Putamen (tissue), 1 donor: ENCODE measurements at regions not wholly inside any gene's neighbourhood (a gene's known extent, or its start where the extent isn't known, plus 50 kb on each side); places are given as distances from the start of the nearest gene placed in this dataset.
"Not testable (repeated sequence)": the region's sequence is repeated elsewhere in the genome, so short reads cannot be mapped to it uniquely, and the experiment has no call there.

Source experiments
- DNase-seq: peaks from one replicate; pipeline ENCODE4 v3.0.0-alpha.2; 2016; ENCODE audit warnings: low spot score

- no peak for DNase-seq
Observed at GRCh38 chr1:168490306-168490705, 53.5 kb downstream of the XCL2 start.

GRCh38 chr1:168488138-168488537 lies 55.7 kb downstream of the XCL2 start:
- no peak for DNase-seq

- not testable (repeated sequence) for DNase-seq
Observed at GRCh38 chr1:168486820-168487219, 57.0 kb downstream of the XCL2 start.

- no peak for DNase-seq
Observed at GRCh38 chr1:168485048-168485447, 58.7 kb downstream of the XCL2 start.

- DNase-seq, result no peak
Observed at GRCh38 chr1:168484083-168484482, 59.7 kb downstream of the XCL2 start.

- DNase-seq, result no peak
Observed at GRCh38 chr1:168483539-168483938, 60.3 kb downstream of the XCL2 start.

GRCh38 chr1:168482106-168482505 lies 61.7 kb downstream of the XCL2 start:
- DNase-seq, result no peak

GRCh38 chr1:168481586-168481985 lies 62.2 kb downstream of the XCL2 start:
- DNase-seq, result no peak

- no peak for DNase-seq
Observed at GRCh38 chr1:168480997-168481396, 62.8 kb downstream of the XCL2 start.

GRCh38 chr1:168477792-168478191 lies 66.0 kb downstream of the XCL2 start:
- DNase-seq, result no peak

GRCh38 chr1:168476588-168477385 lies 67.0 kb downstream of the XCL2 start:
- no peak for DNase-seq

- DNase-seq, result no peak
Observed at GRCh38 chr1:168474322-168474721, 69.5 kb downstream of the XCL2 start.

- DNase-seq, result no peak
Observed at GRCh38 chr1:168473126-168473525, 70.7 kb downstream of the XCL2 start.

GRCh38 chr1:168472223-168472622 lies 71.6 kb downstream of the XCL2 start:
- DNase-seq, result no peak

GRCh38 chr1:168470901-168471431 lies 72.8 kb downstream of the XCL2 start:
- DNase-seq, result no peak

- DNase-seq, result no peak
Observed at GRCh38 chr1:168469690-168470089, 74.1 kb downstream of the XCL2 start.

GRCh38 chr1:168468822-168469221 lies 75.0 kb downstream of the XCL2 start:
- no peak for DNase-seq

- DNase-seq, result no peak
Observed at GRCh38 chr1:168468042-168468809, 75.6 kb downstream of the XCL2 start.

- DNase-seq, result no peak
Observed at GRCh38 chr1:168467452-168467851, 76.3 kb downstream of the XCL2 start.

- no peak for DNase-seq
Observed at GRCh38 chr1:168466714-168467131, 77.1 kb downstream of the XCL2 start.

GRCh38 chr1:168466092-168466713 lies 77.6 kb downstream of the XCL2 start:
- DNase-seq, result no peak

- not testable (repeated sequence) for DNase-seq
Observed at GRCh38 chr1:168461108-168461507, 82.7 kb downstream of the XCL2 start.

GRCh38 chr1:168457296-168457695 lies 86.5 kb downstream of the XCL2 start:
- DNase-seq, result not testable (repeated sequence)
